ENCODE measurements at regions not wholly inside any gene's neighbourhood (a gene's known extent, or its start where the extent isn't known, plus 50 kb on each side); places are given as distances from the start of the nearest gene placed in this dataset.

- TF ChIP-seq CTCF (IDR thresholded peaks at IDR 0.05), result no peak
- TF ChIP-seq POLR2A (IDR thresholded peaks at IDR 0.05), result no peak
Observed at GRCh38 chr3:16050641-16051467, 123.6 kb upstream of the GALNT15 start.

Data from lower leg skin (tissue), 3 donors.